Endothelial cell of umbilical vein (primary cell): ENCODE measurements at regions not wholly inside any gene's neighbourhood (a gene's known extent, or its start where the extent isn't known, plus 50 kb on each side); places are given as distances from the start of the nearest gene placed in this dataset.

Experiments
- BruUV-seq: library from RNA; stranded (reverse); fragments of 400-500 nt; replicated peaks from 2 replicates; lab custom pipeline; 2021; lab: Mats Ljungman, UMichigan
- CTCF ChIA-PET: fragments of 300-600, 350-600 bp; sonication (Branson Sonifier 250); formaldehyde crosslinking; loops from one replicate; lab custom pipeline; 2021; ENCODE audit warnings: antibody characterized with exemption, inconsistent platforms; lab: Charles Lee
- POLR2A ChIA-PET: fragments of 300-600, 350-600 bp; sonication (Branson Sonifier 250); formaldehyde crosslinking; loops from one replicate; lab custom pipeline; 2021; ENCODE audit warnings: antibody characterized with exemption, inconsistent platforms; lab: Charles Lee
- DNase-seq: peaks from one replicate; pipeline ENCODE4 v3.0.0-alpha.2; 2011; ENCODE audit warnings: low read depth, low spot score
- FAIRE-seq: peaks from 2 replicates; lab custom pipeline; 2011; peaks lifted over from hg19 to GRCh38; lab: Jason Lieb, UNC
- H2AFZ ChIP-seq: 2 replicates; pipeline ENCODE4 v1.6.0; 2012; ENCODE audit warnings: low read depth, low read length, control low read depth, inconsistent platforms
- H3K27ac ChIP-seq: 2 replicates; pipeline ENCODE4 v1.5.1; 2011; ENCODE audit warnings: low read depth, mild to moderate bottlenecking, control low read depth, low read length, moderate library complexity; ENCODE audit not compliant: insufficient read depth
- H3K27me3 ChIP-seq, 2 experiments: 2 replicates each; pipeline versions ENCODE4 v1.6.0 to v1.6.1; 2011; ENCODE audit warnings: low read length in 2 of 2, mixed read lengths in 1 of 2; ENCODE audit not compliant: control insufficient read depth in 2 of 2, insufficient read depth in 2 of 2
- H3K36me3 ChIP-seq, 2 experiments: 2 replicates in 1 of 2; 3 replicates in 1 of 2; pipeline ENCODE4 v1.5.1; 2011; ENCODE audit warnings: low read length in 2 of 2, mild to moderate bottlenecking in 1 of 2, moderate library complexity in 1 of 2; ENCODE audit not compliant: control insufficient read depth in 2 of 2, insufficient read depth in 2 of 2; ENCODE audit errors: extremely low read depth in 1 of 2
- H3K4me1 ChIP-seq: 3 replicates; pipeline ENCODE4 v1.5.1; 2011; ENCODE audit warnings: mild to moderate bottlenecking, low read length; ENCODE audit not compliant: control insufficient read depth, insufficient read depth; ENCODE audit errors: extremely low read depth
- H3K4me2 ChIP-seq: 2 replicates; pipeline ENCODE4 v1.6.1; 2011; ENCODE audit warnings: low read length, control low read depth, mixed read lengths; ENCODE audit not compliant: insufficient read depth
- H3K4me3 ChIP-seq, 3 experiments: fragments of 200-600 bp in 1 of 3; sonication (generic), shearing (Covaris generic) in 1 of 3; replicated peaks in 1 of 3; 2 replicates each; pipeline ENCODE4 v1.5.1; 2011 to 2016; ENCODE audit warnings: control low read depth in 3 of 3, low read length in 3 of 3, mild to moderate bottlenecking in 2 of 3, inconsistent platforms in 1 of 3, low read depth in 1 of 3, moderate library complexity in 1 of 3; ENCODE audit not compliant: insufficient read depth in 1 of 3
- H3K79me2 ChIP-seq: 2 replicates; pipeline ENCODE4 v1.6.0; 2012; ENCODE audit warnings: low read length, inconsistent platforms; ENCODE audit not compliant: control insufficient read depth, insufficient read depth
- H3K9ac ChIP-seq: replicated peaks from 2 replicates; pipeline ENCODE3; 2011; ENCODE audit warnings: low read length, control low read depth; ENCODE audit not compliant: insufficient read depth; ENCODE audit errors: extremely low read depth
- H3K9me1 ChIP-seq: replicated peaks from 3 replicates; pipeline ENCODE4 v1.6.0; 2011; ENCODE audit warnings: mild to moderate bottlenecking, low read length; ENCODE audit not compliant: control insufficient read depth, insufficient read depth; ENCODE audit errors: extremely low read depth
- H3K9me3 ChIP-seq: replicated peaks from 2 replicates; pipeline ENCODE4 v1.5.1; 2012; ENCODE audit warnings: low read length, inconsistent platforms; ENCODE audit not compliant: control insufficient read depth, insufficient read depth
- H4K20me1 ChIP-seq: replicated peaks from 2 replicates; pipeline ENCODE3; 2011; ENCODE audit warnings: mild to moderate bottlenecking, low read length; ENCODE audit not compliant: control insufficient read depth, insufficient read depth; ENCODE audit errors: extremely low read depth
- CTCF ChIP-seq, 2 donors: IDR thresholded peaks; 1 replicate in 1 of 2; 2 replicates in 1 of 2; pipeline ENCODE4 v1.5.1; 2011; ENCODE audit warnings: low read length in 2 of 2, mild to moderate bottlenecking in 2 of 2, moderate library complexity in 2 of 2, control low read depth in 1 of 2, inconsistent platforms in 1 of 2, low read depth in 1 of 2; ENCODE audit not compliant: insufficient read depth in 1 of 2; ENCODE audit errors: extremely low read depth in 1 of 2
- EZH2 ChIP-seq: IDR thresholded peaks from 2 replicates; pipeline ENCODE4 v1.6.1; 2012; ENCODE audit warnings: borderline replicate concordance, low read depth, mild to moderate bottlenecking, moderate library complexity, low read length, inconsistent platforms; ENCODE audit not compliant: severe bottlenecking
- FOS ChIP-seq: IDR thresholded peaks from 2 replicates; pipeline ENCODE4 v1.6.1; 2011; ENCODE audit warnings: mild to moderate bottlenecking, low read length, moderate library complexity, borderline replicate concordance; ENCODE audit not compliant: insufficient read depth
- GATA2 ChIP-seq: IDR thresholded peaks from 2 replicates; pipeline ENCODE4 v1.7.0; 2011; ENCODE audit warnings: low read depth, mild to moderate bottlenecking, moderate library complexity, mixed read lengths, low read length; ENCODE audit not compliant: insufficient read length, insufficient read depth
- JUN ChIP-seq: IDR thresholded peaks from 2 replicates; pipeline ENCODE4 v1.6.1; 2011; ENCODE audit warnings: borderline replicate concordance, low read depth; ENCODE audit not compliant: insufficient read length, insufficient read depth
- MAX ChIP-seq: IDR thresholded peaks from 2 replicates; pipeline ENCODE4 v1.6.1; 2011; ENCODE audit not compliant: insufficient read depth, insufficient read length
- MYC ChIP-seq: IDR thresholded peaks from one replicate; pipeline ENCODE4 v1.6.1; 2011; ENCODE audit warnings: mild to moderate bottlenecking, low read depth, low read length
- POLR2A ChIP-seq: IDR thresholded peaks from 2 replicates; pipeline ENCODE4 v1.6.1; 2012; ENCODE audit warnings: low read depth, mild to moderate bottlenecking, control low read depth, low read length
- POLR2AphosphoS5 ChIP-seq: IDR thresholded peaks from 2 replicates; pipeline ENCODE4 v1.6.1; 2012; ENCODE audit warnings: low read depth, mild to moderate bottlenecking, control low read depth, low read length, moderate library complexity; ENCODE audit not compliant: insufficient read depth
- dilution Hi-C: fragments of 300-500 bp; cut with MboI; formaldehyde crosslinking; loops from one replicate; pipeline ENCODE4 v1.15.0; 2019; ENCODE audit warnings: low sequenced_read_pairs; ENCODE audit not compliant: extremely low pct_ligation_motif_present
- intact Hi-C: fragments of 100-400 bp; cut with micrococcal nuclease; formaldehyde crosslinking; loops from one replicate; pipeline ENCODE4 v1.10.0; 2022

GRCh38 chr7:19295376-19295775 is 150.2 kb upstream of the FERD3L start:
- CTCF ChIA-PET = no interaction called here
- no peak for TF ChIP-seq POLR2AphosphoS5
- no peak for TF ChIP-seq POLR2A
- no peak for TF ChIP-seq MAX
- TF ChIP-seq FOS = no peak
- TF ChIP-seq GATA2 = no peak
- H3K79me2 ChIP-seq = no peaks in the 10 kb centered on the region
- H3K36me3 ChIP-seq = no peaks in the 10 kb centered on the region
- dilution Hi-C loops = no loop called here
- H3K27me3 ChIP-seq = no peaks in the 10 kb centered on the region
- H3K27ac ChIP-seq = no peak overlapping the region
- no peaks in the 10 kb centered on the region for H3K4me1 ChIP-seq
- no peak overlapping the region for H2AFZ ChIP-seq
- H4K20me1 ChIP-seq = no peaks in the 10 kb centered on the region
- H3K9ac ChIP-seq = no peak overlapping the region
- DNase-seq (no peak), FAIRE-seq (no peak)
- intact Hi-C loops = no loop called here
- no peaks in the 10 kb centered on the region for H3K9me1 ChIP-seq
- BruUV-seq = no TSS peak
- POLR2A ChIA-PET = no interaction called here
- H3K4me3 ChIP-seq = no peak overlapping the region
- H3K9me3 ChIP-seq = no peaks in the 10 kb centered on the region
- H3K4me2 ChIP-seq = no peak overlapping the region

- FAIRE-seq (no peak), DNase-seq (no peak)
- Histone ChIP-seq H3K27me3 (no peaks in the 10 kb centered on the region), H3K79me2 (no peaks in the 10 kb centered on the region), H3K9me3 (no peaks in the 10 kb centered on the region), H3K27ac (no peak overlapping the region), H3K4me2 (no peak overlapping the region), H3K36me3 (no peaks in the 10 kb centered on the region), H3K9me1 (no peaks in the 10 kb centered on the region), H3K4me1 (no peaks in the 10 kb centered on the region), H4K20me1 (no peaks in the 10 kb centered on the region), H3K4me3 (no peak overlapping the region), H2AFZ (no peak overlapping the region), H3K9ac (no peak overlapping the region)
- ChIA-PET POLR2A (no interaction called here), CTCF (no interaction called here)
- dilution Hi-C loops = no loop called here
- TF ChIP-seq MAX = no peak
- no peak for TF ChIP-seq JUN
- no peak for TF ChIP-seq MYC
- TF ChIP-seq POLR2A = no peak
- no peak for TF ChIP-seq FOS
- no peak for TF ChIP-seq GATA2
- TF ChIP-seq EZH2 = no peak
- no peak for TF ChIP-seq POLR2AphosphoS5
- no peak for TF ChIP-seq CTCF (IDR thresholded peaks at IDR 0.05; ENCODE audit: extremely low read depth in 1 of 2, insufficient read depth in 1 of 2, low read depth in 1 of 2, low read length in 2 of 2)
- intact Hi-C loops = no loop called here
- BruUV-seq = no TSS peak
Measured at GRCh38 chr7:19294619-19295018, 149.4 kb upstream of the FERD3L start.
